Non-pigmented ciliary epithelial cell (primary cell): ENCODE measurements at regions not wholly inside any gene's neighbourhood (a gene's known extent, or its start where the extent isn't known, plus 50 kb on each side); places are given as distances from the start of the nearest gene placed in this dataset.
"Not testable (repeated sequence)": the region's sequence is repeated elsewhere in the genome, so short reads cannot be mapped to it uniquely, and the experiment has no call there.

Experiments used
- DNase-seq: peaks from one replicate; pipeline ENCODE4 v3.0.0-alpha.2; 2010; ENCODE audit warnings: low read depth

DNA sequence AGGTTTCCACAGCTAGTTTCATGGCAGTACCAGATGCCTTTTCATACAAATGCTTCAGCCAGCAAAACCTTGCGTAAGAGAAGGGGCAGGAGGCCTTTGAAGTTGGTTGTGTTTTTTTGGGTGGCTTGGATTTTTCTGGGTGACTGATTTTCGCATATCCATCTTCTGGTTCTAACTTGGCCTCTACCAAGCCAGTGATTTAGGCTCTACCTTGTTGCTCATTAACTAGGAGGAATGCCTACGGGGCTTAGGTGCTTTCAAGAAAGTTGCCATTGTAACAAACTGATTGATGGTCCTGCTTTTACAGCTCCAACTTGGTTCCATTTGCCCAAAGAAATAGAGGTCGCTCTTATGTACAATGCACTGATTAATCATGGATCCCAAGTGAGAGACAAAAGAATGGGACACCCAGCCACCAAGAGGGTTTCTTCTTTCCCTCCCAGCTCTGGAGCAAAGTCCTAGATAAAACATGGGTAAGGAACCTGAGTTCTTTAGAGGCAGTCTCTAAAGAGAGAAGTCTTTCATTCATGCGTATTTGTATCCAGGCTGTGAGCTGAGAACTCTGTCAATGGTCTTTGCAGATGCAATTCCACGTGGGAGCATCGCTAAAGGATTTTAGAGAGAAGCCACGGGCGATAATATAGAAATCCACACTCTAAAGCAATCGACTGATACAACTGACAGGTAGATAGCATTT lies 92.1 kb upstream of the FGFR2 start:
- no peak for DNase-seq

GRCh38 chr10:121687095-121687813 lies 89.0 kb upstream of the FGFR2 start:
- no peak for DNase-seq

DNA sequence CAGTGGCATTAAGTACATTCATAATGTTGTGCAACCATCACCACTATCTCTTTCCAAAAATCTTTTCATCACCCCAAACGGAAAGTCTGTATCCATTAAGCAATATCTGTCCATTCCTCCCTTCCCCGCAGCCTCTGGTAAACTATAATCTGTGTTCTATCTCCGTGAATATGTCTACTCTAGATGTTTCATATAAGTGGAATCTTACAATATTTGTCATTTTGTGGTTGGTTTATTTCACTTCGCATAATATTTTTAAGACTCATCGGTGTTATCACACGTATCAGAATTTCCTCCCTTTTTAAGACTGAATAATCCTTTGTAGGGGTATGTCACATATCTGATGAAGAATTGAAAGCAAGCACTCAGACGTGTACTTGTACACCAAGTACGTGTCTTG lies 86.0 kb upstream of the FGFR2 start:
- DNase-seq: peak; percentile 13

- DNase-seq: no peak
Measured at GRCh38 chr10:121683816-121684215, 85.6 kb upstream of the FGFR2 start.

- DNase-seq: no peak
Measured at GRCh38 chr10:121683366-121683765, 85.1 kb upstream of the FGFR2 start.

DNA sequence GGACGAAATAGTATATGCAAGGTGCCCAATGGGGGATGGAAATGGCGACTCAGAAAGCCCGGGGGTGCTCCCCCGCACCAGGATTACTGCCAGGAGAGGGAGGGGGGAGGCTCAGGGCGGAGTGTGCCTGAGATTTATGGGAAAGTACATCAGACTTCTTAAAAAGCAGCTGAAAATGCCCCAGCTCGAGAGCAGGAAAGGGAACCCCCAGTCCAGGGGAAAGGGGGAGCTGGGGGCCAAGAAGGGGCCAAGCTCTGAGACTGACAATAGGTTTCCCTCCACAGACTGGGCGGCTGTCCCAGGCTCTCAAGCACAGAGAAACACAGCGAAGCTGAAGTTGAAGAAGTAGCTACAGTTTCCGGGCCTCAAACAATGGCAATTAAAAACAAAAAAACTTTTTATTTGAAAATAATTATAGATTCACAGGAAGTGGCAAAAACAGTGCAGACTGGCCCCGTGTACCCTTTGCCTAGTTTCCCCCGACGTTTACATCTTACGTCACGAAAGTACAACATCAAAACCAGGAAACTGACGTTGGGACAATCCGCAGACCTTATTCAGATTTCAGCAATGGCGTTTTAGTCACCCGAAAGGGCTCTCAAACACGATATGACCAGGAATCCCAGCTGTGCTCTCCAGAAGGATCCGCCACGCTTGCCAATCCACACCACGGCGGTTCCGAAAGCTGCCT lies 83.9 kb upstream of the FGFR2 start:
- DNase-seq: no peak

- no peak for DNase-seq
Measured at GRCh38 chr10:121680879-121681655, 82.8 kb upstream of the FGFR2 start.

DNA sequence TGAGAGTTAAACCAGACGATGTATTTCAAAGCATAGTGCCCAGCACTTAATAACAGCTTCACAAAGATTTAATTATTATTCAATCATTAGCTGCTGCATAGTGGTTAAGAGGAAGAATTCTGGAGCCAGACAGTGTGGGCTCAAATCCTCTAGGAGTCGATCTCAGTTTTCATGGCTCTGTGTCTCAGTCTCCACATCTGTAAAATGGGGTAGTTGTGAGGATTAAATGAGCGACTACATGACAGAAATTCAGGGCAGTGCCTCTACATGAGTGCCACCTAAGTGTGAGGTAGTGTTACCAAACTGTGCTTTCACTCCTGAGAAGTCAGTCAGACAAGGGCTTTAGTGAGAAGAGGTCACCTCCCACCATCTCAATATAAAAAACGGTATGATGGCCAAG lies 81.7 kb upstream of the FGFR2 start:
- DNase-seq: no peak

DNA sequence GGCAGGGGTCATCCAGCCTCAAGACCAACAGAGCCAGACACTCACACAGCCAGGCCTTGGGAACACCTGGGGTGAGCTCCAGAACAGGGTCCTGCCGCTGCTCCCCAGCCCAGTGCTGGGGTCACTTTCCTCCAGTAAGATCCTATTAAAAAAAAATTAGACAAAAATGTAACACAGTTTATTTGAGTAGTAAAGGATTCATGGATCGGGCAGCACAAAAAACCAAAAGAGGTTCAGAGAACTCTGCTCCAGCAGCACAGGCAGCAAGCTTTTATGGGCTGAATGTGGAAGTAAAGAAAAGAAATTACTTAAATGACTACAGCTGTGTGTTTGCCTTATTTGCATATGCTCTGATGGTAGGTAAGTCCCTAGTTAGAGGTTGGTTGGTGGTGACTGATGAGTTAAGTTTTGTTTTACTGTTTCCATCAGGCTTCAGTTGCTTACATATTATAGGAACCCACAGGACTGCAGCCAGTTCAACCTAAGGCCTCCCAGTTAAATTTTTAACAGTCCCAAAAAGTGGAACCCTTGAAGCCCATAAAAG lies 80.5 kb upstream of the FGFR2 start:
- DNase-seq: no peak

DNA sequence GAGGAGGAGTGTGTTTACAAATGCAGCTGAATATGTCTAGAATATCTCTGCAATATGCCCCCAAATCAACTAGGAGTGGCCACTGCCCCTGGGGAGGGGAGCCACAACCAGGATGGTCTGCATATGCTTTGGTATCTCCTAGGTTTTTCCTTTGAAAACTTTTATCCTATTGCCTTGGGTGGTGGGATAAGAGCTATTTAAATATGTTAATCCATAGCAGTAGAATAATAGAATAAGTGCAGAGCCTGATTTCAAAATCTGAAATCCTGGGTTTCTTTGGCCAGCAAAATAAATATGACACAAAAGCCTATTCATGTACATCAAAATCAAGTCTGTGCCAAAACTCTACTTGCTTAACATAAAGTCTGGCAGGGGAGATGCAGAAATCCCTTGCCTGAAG lies 79.6 kb upstream of the FGFR2 start:
- DNase-seq: no peak

GRCh38 chr10:121675344-121675743 lies 77.1 kb upstream of the FGFR2 start:
- no peak for DNase-seq

DNA sequence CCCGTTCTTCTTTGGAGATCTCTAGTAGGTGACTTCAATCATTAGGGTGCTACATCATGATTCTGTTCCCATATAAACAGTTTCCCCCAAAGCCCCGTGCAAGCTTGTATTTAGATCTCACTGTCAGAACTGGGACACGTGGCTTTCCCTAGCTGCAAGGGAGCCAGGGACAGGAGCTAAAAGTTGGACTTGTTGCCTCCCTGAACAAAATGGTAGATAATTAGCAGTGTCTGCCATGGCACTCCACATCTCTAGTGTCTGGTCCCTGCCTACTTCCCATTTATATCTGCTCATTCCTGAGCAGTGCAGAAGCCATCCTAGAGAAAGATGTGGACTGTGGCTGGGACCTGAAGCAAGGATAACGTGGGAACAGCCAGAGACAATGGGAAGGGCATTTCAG lies 76.6 kb upstream of the FGFR2 start:
- no peak for DNase-seq

- no peak for DNase-seq
Measured at GRCh38 chr10:121672733-121673132, 74.5 kb upstream of the FGFR2 start.

- DNase-seq: not testable (repeated sequence)
Measured at GRCh38 chr10:121669840-121670239, 71.6 kb upstream of the FGFR2 start.

DNA sequence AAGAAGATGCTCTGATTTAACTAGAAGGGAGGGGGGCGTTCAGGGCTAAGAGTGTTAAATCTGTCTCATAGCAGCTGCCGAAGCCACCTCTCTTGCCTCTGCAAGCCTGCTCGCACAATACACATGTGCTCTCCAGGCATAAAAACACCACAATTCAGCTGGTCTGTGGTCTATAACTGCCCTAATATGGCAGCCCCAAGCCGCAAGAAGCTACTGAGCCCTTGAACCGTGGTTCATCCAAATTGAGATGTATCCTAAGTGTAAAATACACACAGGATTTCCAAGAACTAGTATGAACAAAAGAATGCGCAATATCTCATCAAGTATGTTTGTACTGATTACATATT lies 70.8 kb upstream of the FGFR2 start:
- DNase-seq: no peak

DNA sequence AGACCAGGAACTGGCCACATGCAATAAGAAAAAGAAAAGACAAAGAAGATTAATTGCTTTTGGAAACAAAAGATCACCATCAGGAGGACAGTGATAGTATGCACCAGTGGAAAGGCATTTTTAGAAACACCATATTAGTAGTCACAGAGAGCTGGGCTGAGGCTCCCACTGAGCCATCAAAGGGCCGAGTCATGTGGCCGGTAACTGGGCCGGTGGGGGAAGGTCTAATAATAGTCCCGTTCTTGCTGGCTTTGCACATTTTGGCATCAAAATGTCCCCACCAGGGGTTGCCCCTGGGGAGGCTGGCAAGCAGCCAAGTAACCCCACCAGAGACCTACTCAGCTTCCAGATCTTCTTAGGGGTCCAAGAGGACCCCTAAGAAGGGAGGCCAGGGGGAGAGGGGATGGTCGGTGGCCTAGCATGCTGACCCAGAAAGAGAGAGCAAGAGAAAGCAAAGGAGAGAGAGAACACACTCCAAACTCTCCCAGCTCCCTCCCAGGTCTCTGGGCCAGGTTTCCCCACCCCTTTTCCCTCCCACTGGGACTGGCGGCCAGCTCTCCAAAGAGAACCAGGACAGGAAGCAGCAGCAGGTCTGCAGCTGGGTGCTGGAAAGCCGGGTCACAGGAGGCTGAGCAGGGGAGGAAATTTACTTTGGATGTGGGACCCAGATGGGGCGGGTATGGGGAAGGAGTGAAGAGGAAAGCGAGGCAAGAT lies 70.2 kb upstream of the FGFR2 start:
- no peak for DNase-seq

- DNase-seq: no peak
Measured at GRCh38 chr10:121667948-121668313, 69.7 kb upstream of the FGFR2 start.

- DNase-seq: no peak
Measured at GRCh38 chr10:121665809-121666208, 67.6 kb upstream of the FGFR2 start.

GRCh38 chr10:121664671-121665070 lies 66.4 kb upstream of the FGFR2 start:
- no peak for DNase-seq

DNA sequence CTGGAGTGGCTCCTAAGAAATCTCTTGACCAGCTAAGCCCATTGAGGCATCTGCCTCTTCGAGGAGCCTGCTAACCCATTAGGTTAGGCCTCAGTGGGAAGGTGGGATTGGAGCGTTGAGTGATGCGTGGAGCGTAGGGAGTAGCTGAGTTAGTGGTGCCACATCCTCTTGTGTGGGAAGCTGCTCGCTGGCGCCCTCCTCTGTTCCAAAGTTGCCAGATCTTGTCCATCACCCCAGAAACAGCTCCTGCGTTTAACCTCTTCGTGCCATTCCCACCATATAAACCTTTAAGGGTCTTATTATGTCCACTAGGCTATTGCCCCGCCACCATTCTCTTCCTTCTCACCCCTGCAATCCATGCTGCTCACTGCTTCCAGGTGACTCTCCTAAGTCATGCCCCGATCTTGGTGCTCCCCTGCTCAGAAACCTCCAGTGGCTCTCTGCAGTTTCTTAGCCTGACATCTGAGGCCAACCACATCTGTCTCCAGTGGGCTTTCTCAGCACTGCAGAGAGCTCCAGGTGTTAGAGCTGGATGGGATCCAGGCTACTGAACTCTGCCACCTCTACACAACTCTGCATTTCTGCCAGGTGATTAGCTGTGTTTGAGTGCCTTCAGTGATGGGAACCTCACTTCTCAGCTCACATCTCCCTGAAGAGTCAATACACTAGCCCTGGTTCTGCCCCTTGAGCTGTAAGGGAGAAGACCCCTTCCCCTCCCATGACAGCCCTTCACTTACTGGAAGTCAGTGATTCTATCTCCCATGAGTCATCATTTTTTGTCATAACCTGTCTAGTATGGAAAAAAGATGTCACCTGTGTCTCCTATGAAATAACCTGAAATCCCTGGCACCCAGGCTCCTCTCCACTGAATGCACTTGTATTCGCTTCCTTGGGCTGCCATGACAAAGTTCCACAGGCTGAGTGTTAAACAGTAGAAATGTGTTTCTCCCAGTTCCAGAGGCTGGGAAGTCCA lies 65.0 kb upstream of the FGFR2 start:
- DNase-seq: no peak

DNA sequence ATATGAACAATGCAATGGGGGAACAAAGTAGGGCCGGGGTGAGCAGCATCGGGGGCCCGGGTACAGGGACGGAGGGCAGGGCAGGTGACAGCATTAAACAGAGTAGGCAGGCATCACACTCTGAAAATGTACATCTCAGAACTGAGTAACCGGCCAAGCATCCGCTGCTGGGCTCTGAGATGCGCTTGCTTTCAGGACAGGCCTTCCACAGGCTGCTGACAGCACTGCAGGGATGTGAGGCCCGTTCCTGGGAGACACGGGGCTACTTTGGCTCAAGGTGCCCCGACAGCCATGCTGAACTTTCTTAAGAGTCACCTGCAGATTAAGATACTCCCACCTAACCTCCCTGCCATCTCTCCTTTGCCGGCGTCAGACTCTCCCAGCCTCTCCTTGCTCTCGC lies 64.3 kb upstream of the FGFR2 start:
- no peak for DNase-seq
